HG03378 (cell line): ENCODE measurements at regions not wholly inside any gene's neighbourhood (a gene's known extent, or its start where the extent isn't known, plus 50 kb on each side); places are given as distances from the start of the nearest gene placed in this dataset.

Source experiments
- ATAC-seq: cut with Tn5 transposase; IDR thresholded peaks from one replicate; pipeline ENCODE4 v1.9.1; 2021; ENCODE audit warnings: mild to moderate bottlenecking, moderate library complexity; ENCODE audit not compliant: unreplicated experiment

GRCh38 chr12:105912882-105913678 lies 225.7 kb downstream of the NUAK1 start:
- no peak for ATAC-seq

GRCh38 chr12:105915997-105916759 lies 222.6 kb downstream of the NUAK1 start:
- ATAC-seq = no peak

GRCh38 chr12:105916760-105917039 lies 222.1 kb downstream of the NUAK1 start:
- no peak for ATAC-seq

GRCh38 chr12:105920161-105920684 lies 218.5 kb downstream of the NUAK1 start:
- ATAC-seq = no peak

- no peak for ATAC-seq
These were observed 217.7 kb downstream of the NUAK1 start for GRCh38 chr12:105921055-105921454.

- ATAC-seq = no peak
These were observed 216.7 kb downstream of the NUAK1 start for GRCh38 chr12:105921872-105922669.

GRCh38 chr12:105922670-105923102 lies 216.1 kb downstream of the NUAK1 start:
- no peak for ATAC-seq

GRCh38 chr12:105924526-105925208 lies 214.1 kb downstream of the NUAK1 start:
- no peak for ATAC-seq

GRCh38 chr12:105927564-105927963 lies 211.2 kb downstream of the NUAK1 start:
- ATAC-seq = no peak

- no peak for ATAC-seq
These were observed 210.3 kb downstream of the NUAK1 start for GRCh38 chr12:105928436-105928835.

GRCh38 chr12:105929192-105929591 lies 209.6 kb downstream of the NUAK1 start:
- no peak for ATAC-seq

GRCh38 chr12:105930557-105931503 lies 207.9 kb downstream of the NUAK1 start:
- ATAC-seq = no peak

GRCh38 chr12:105931762-105932570 lies 206.8 kb downstream of the NUAK1 start:
- no peak for ATAC-seq

- no peak for ATAC-seq
These were observed 204.8 kb downstream of the NUAK1 start for GRCh38 chr12:105933671-105934665.

GRCh38 chr12:105935106-105935505 lies 203.6 kb downstream of the NUAK1 start:
- no peak for ATAC-seq

- no peak for ATAC-seq
These were observed 202.8 kb downstream of the NUAK1 start for GRCh38 chr12:105935981-105936380.

- no peak for ATAC-seq
These were observed 202.3 kb downstream of the NUAK1 start for GRCh38 chr12:105936496-105936895.

- ATAC-seq = no peak
These were observed 201.7 kb downstream of the NUAK1 start for GRCh38 chr12:105937009-105937408.
